SU-DHL-6 (cell line): ENCODE measurements at regions not wholly inside any gene's neighbourhood (a gene's known extent, or its start where the extent isn't known, plus 50 kb on each side); places are given as distances from the start of the nearest gene placed in this dataset.

ENCODE experiments used
- H2AFZ ChIP-seq: fragments of 200-600 bp; sonication (generic); 2 replicates; pipeline ENCODE4 v1.6.1; 2014; ENCODE audit warnings: low read depth, mild to moderate bottlenecking, moderate library complexity, mixed read lengths, antibody characterized with exemption, low read length; ENCODE audit not compliant: severe bottlenecking
- H3F3A ChIP-seq: fragments of 200-600 bp; shearing (Covaris generic); 2 replicates; pipeline ENCODE4 v1.6.0; 2016; ENCODE audit warnings: antibody characterized with exemption, mild to moderate bottlenecking; ENCODE audit not compliant: insufficient read depth
- H3K27ac ChIP-seq: fragments of 200-600 bp; sonication (generic); 2 replicates; pipeline ENCODE4 v1.5.1; 2016; ENCODE audit warnings: low read depth, mild to moderate bottlenecking, low read length, moderate library complexity, mixed read lengths
- H3K27me3 ChIP-seq: fragments of 200-600 bp; sonication (generic), shearing (Covaris generic); 2 replicates; pipeline ENCODE4 v1.6.0; 2014; ENCODE audit warnings: mild to moderate bottlenecking, low read length
- H3K36me3 ChIP-seq: fragments of 200-600 bp; sonication (generic); 2 replicates; pipeline ENCODE4 v1.6.1; 2014; ENCODE audit warnings: mild to moderate bottlenecking, low read length, mixed read lengths
- H3K4me2 ChIP-seq: fragments of 300-600, 200-600 bp; shearing (Covaris generic), sonication (generic); 2 replicates; pipeline ENCODE4 v1.6.0; 2014; ENCODE audit warnings: low read length, low read depth, mild to moderate bottlenecking; ENCODE audit not compliant: poor library complexity, severe bottlenecking
- H3K4me3 ChIP-seq: fragments of 200-600 bp; sonication (generic); 2 replicates; pipeline ENCODE4 v1.5.1; 2014; ENCODE audit warnings: antibody characterized with exemption, low read length, mild to moderate bottlenecking, mixed read lengths; ENCODE audit not compliant: insufficient read depth, poor library complexity, severe bottlenecking
- H3K79me2 ChIP-seq: fragments of 200-600 bp; sonication (generic); 2 replicates; pipeline ENCODE4 v1.6.1; 2014; ENCODE audit warnings: mild to moderate bottlenecking, low read length, moderate library complexity; ENCODE audit not compliant: insufficient read depth
- H3K9ac ChIP-seq: fragments of 200-600 bp; sonication (generic); 2 replicates; pipeline ENCODE4 v1.7.0; 2014; ENCODE audit warnings: mild to moderate bottlenecking, low read length
- H3K9me2 ChIP-seq: fragments of 200-600 bp; sonication (generic); replicated peaks from 2 replicates; pipeline ENCODE4 v1.6.1; 2014; ENCODE audit warnings: low read length; ENCODE audit not compliant: insufficient read depth
- H3K9me3 ChIP-seq: fragments of 200-600 bp; sonication (generic); 2 replicates; pipeline ENCODE4 v1.6.1; 2014; ENCODE audit warnings: low read length, mixed read lengths; ENCODE audit not compliant: insufficient read depth
- H4K20me1 ChIP-seq: fragments of 200-600 bp; sonication (generic); 2 replicates; pipeline ENCODE4 v1.6.1; 2014; ENCODE audit warnings: low read depth, mild to moderate bottlenecking, antibody characterized with exemption, low read length, moderate library complexity, mixed read lengths
- CTCF ChIP-seq: fragments of 200-600 bp; sonication (generic); IDR thresholded peaks from one replicate; pipeline ENCODE4 v1.5.1; 2017; ENCODE audit warnings: antibody characterized with exemption, mild to moderate bottlenecking, low read length, moderate library complexity; ENCODE audit not compliant: insufficient read depth, poor library complexity, severe bottlenecking
- EZH2phosphoT487 ChIP-seq: fragments of 200-600 bp; sonication (generic), shearing (Covaris generic); conservative IDR thresholded peaks from 2 replicates; pipeline ENCODE4 v1.6.1; 2018; ENCODE audit warnings: mild to moderate bottlenecking, antibody characterized with exemption, low read length, moderate library complexity, mixed read lengths

- no peaks in the 10 kb centered on the region for H3K79me2 ChIP-seq
- TF ChIP-seq CTCF (no peak), EZH2phosphoT487 (no peak)
- H4K20me1 ChIP-seq: no peaks in the 10 kb centered on the region
- no peaks in the 10 kb centered on the region for H3K27me3 ChIP-seq
- peaks cover 27% of the 10 kb centered on the region; the same call in 1 of the 2 replicates for H3K9me3 ChIP-seq
- no peak overlapping the region for H2AFZ ChIP-seq
- no peak overlapping the region for H3K4me2 ChIP-seq
- H3K9ac ChIP-seq: no peak overlapping the region
- H3K36me3 ChIP-seq: peaks cover 3% of the 10 kb centered on the region; the same call in 1 of the 2 replicates
- no peaks in the 10 kb centered on the region for H3F3A ChIP-seq
- H3K27ac ChIP-seq: no peak overlapping the region
- no peaks in the 10 kb centered on the region for H3K9me2 ChIP-seq
- no peak overlapping the region for H3K4me3 ChIP-seq
Observed at GRCh38 chr1:82491301-82492048, 690.7 kb downstream of the ADGRL2 start.

- Histone ChIP-seq H3K9me3 (no peaks in the 10 kb centered on the region), H3K4me3 (no peak overlapping the region), H3K4me2 (no peak overlapping the region), H3K27me3 (no peaks in the 10 kb centered on the region), H3K27ac (no peak overlapping the region), H3K36me3 (no peaks in the 10 kb centered on the region), H3F3A (no peaks in the 10 kb centered on the region), H3K9me2 (no peaks in the 10 kb centered on the region), H4K20me1 (no peaks in the 10 kb centered on the region), H3K9ac (no peak overlapping the region), H2AFZ (no peak overlapping the region), H3K79me2 (no peaks in the 10 kb centered on the region)
- no peak for TF ChIP-seq EZH2phosphoT487
- TF ChIP-seq CTCF: no peak
Observed at GRCh38 chr1:82487778-82488177, 687.0 kb downstream of the ADGRL2 start.

GRCh38 chr1:82486969-82487368 lies 686.2 kb downstream of the ADGRL2 start:
- Histone ChIP-seq H3K4me3 (no peak overlapping the region), H3K27ac (no peak overlapping the region), H3K9me3 (no peaks in the 10 kb centered on the region), H3K36me3 (no peaks in the 10 kb centered on the region), H3K4me2 (no peak overlapping the region), H4K20me1 (no peaks in the 10 kb centered on the region), H3F3A (no peaks in the 10 kb centered on the region), H3K79me2 (no peaks in the 10 kb centered on the region), H3K9ac (no peak overlapping the region), H3K9me2 (no peaks in the 10 kb centered on the region), H3K27me3 (no peaks in the 10 kb centered on the region), H2AFZ (no peak overlapping the region)
- TF ChIP-seq CTCF: no peak
- TF ChIP-seq EZH2phosphoT487: no peak
